Sigmoid colon (tissue), 4 donors: ENCODE measurements at regions not wholly inside any gene's neighbourhood (a gene's known extent, or its start where the extent isn't known, plus 50 kb on each side); places are given as distances from the start of the nearest gene placed in this dataset.

Experiments used
- CTCF ChIP-seq, 4 experiments: fragments of 450-650 bp in 3 of 4; fragments of 200-600 bp in 1 of 4; IDR thresholded peaks; one replicate each; pipeline ENCODE4 v1.5.1; 2016 to 2019; ENCODE audit warnings: antibody characterized with exemption in 4 of 4, mild to moderate bottlenecking in 3 of 4, moderate library complexity in 2 of 4
- EP300 ChIP-seq, 4 donors: sonication (generic); formaldehyde crosslinking; IDR thresholded peaks; one replicate each; pipeline ENCODE4 v1.6.1; 2017; ENCODE audit warnings: antibody characterized with exemption in 4 of 4
- POLR2AphosphoS5 ChIP-seq, 4 donors: sonication (generic); formaldehyde crosslinking; IDR thresholded peaks; one replicate each; pipeline ENCODE4 v1.6.1; 2017; ENCODE audit warnings: antibody characterized with exemption in 4 of 4

GRCh38 chr15:81890496-81890895, 155.3 kb downstream of the MEX3B start:
- TF ChIP-seq CTCF (IDR thresholded peaks at IDR 0.05) (no peak), POLR2AphosphoS5 (IDR thresholded peaks at IDR 0.05) (no peak), EP300 (IDR thresholded peaks at IDR 0.05) (no peak)
